ENCODE measurements at regions not wholly inside any gene's neighbourhood (a gene's known extent, or its start where the extent isn't known, plus 50 kb on each side); places are given as distances from the start of the nearest gene placed in this dataset.
A peak's percentile ranks its signal among the peaks of the same experiment; 100 is the strongest.

DNA sequence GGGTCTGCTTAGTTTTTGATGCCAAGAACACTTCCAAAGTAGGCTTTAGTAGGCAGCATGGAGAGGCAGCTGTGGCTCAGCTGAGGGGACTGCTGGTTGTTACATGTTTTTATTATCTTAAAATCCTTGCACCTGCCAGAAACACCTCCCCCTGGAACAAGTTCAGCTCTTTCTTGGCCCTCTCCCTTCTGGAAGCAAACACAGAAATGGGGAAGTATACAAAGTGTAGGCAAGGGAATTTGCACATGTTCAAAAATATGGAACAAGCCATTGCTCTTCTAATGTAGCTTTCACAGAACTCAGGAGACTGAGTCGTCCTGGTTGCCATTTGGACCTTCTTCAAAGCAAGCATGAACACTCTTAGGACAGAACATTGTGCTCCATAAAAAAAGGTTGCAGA lies 169.1 kb upstream of the SEMA6D start:
- Histone ChIP-seq H3K9me3 (ENCODE audit: control insufficient read depth in 2 of 2, insufficient read depth in 1 of 2, low read length in 1 of 2) (no peaks in the 10 kb centered on the region), H3K27ac (ENCODE audit: low read depth in 1 of 2, low read length in 1 of 2) (no peak overlapping the region), H3K27me3 (ENCODE audit: control insufficient read depth in 2 of 2, insufficient read depth in 1 of 2, low read length in 1 of 2) (no peaks in the 10 kb centered on the region), H3K4me1 (ENCODE audit: control insufficient read depth in 2 of 2, insufficient read depth in 2 of 2, low read length in 2 of 2) (no peaks in the 10 kb centered on the region), H3K36me3 (ENCODE audit: control insufficient read depth in 2 of 2, insufficient read depth in 2 of 2, low read length in 1 of 2) (no peaks in the 10 kb centered on the region), H3K4me3 (ENCODE audit: low read length in 2 of 2) (no peak overlapping the region)
- 84% methylated on average over 1 of the region's 1 CpG for WGBS
- peak in 1 of 9 donors; percentile 15 for DNase-seq (ENCODE audit: low read depth in 6 of 9, low spot score in 9 of 9)

GRCh38 chr15:47548986-47549385 lies 168.3 kb upstream of the SEMA6D start:
- Histone ChIP-seq H3K27ac (ENCODE audit: low read depth in 1 of 2, low read length in 1 of 2) (no peak overlapping the region), H3K36me3 (ENCODE audit: control insufficient read depth in 2 of 2, insufficient read depth in 2 of 2, low read length in 1 of 2) (no peaks in the 10 kb centered on the region), H3K9me3 (ENCODE audit: control insufficient read depth in 2 of 2, insufficient read depth in 1 of 2, low read length in 1 of 2) (no peaks in the 10 kb centered on the region), H3K4me1 (ENCODE audit: control insufficient read depth in 2 of 2, insufficient read depth in 2 of 2, low read length in 2 of 2) (no peaks in the 10 kb centered on the region), H3K27me3 (ENCODE audit: control insufficient read depth in 2 of 2, insufficient read depth in 1 of 2, low read length in 1 of 2) (no peaks in the 10 kb centered on the region), H3K4me3 (ENCODE audit: low read length in 2 of 2) (no peak overlapping the region)
- WGBS: 78% methylated on average over 3 of the region's 3 CpGs
- no peak for DNase-seq (ENCODE audit: low read depth in 6 of 9, low spot score in 9 of 9)

DNA sequence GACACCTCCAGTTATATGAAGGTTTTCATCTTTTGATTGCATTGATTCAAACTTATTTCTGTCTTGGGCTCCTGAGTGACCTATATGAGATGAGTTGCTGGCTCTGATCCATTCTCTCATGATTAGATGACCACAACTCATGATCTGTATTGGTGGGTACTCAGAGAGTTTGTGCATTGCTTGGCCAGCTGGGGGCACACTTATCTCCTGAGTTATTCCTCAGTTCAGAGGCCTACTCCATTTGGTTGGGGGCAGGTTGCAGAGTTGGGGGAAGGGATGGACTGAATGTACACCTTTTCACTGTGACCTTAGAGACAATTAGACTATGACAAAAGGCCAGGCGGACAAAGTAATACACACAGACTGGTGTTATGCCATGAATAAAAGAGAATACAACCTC lies 166.2 kb upstream of the SEMA6D start:
- WGBS: 100% methylated on average over 1 of the region's 1 CpG
- Histone ChIP-seq H3K4me1 (ENCODE audit: control insufficient read depth in 2 of 2, insufficient read depth in 2 of 2, low read length in 2 of 2) (no peaks in the 10 kb centered on the region), H3K27me3 (ENCODE audit: control insufficient read depth in 2 of 2, insufficient read depth in 1 of 2, low read length in 1 of 2) (no peaks in the 10 kb centered on the region), H3K9me3 (ENCODE audit: control insufficient read depth in 2 of 2, insufficient read depth in 1 of 2, low read length in 1 of 2) (no peaks in the 10 kb centered on the region), H3K27ac (ENCODE audit: low read depth in 1 of 2, low read length in 1 of 2) (no peak overlapping the region), H3K36me3 (ENCODE audit: control insufficient read depth in 2 of 2, insufficient read depth in 2 of 2, low read length in 1 of 2) (no peaks in the 10 kb centered on the region), H3K4me3 (ENCODE audit: low read length in 2 of 2) (no peak overlapping the region)
- no peak for DNase-seq (ENCODE audit: low read depth in 6 of 9, low spot score in 9 of 9)

DNA sequence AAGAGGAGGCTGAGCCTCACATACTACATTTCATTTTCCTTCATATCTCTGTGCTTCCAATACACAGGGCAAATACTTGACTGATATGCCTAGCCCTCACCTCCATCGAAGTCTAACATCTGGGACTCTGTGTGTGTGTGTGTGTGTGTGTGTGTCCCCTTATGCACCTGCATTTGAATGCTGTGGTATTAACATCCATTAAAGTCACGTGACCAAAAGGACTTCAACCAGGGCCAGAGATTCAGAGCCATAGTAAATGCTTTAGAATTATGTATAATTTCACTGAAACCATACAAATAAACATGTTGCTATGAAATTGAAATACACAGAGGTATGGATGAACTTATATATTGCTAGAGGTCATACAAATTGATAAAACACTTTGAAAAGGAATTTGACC lies 165.8 kb upstream of the SEMA6D start:
- no peak overlapping the region for H3K4me3 ChIP-seq (ENCODE audit: low read length in 2 of 2)
- H3K27ac ChIP-seq (ENCODE audit: low read depth in 1 of 2, low read length in 1 of 2): no peak overlapping the region
- no peak for DNase-seq (ENCODE audit: low read depth in 6 of 9, low spot score in 9 of 9)
- no peaks in the 10 kb centered on the region for H3K9me3 ChIP-seq (ENCODE audit: control insufficient read depth in 2 of 2, insufficient read depth in 1 of 2, low read length in 1 of 2)
- 70% methylated on average over 2 of the region's 2 CpGs for WGBS
- H3K4me1 ChIP-seq (ENCODE audit: control insufficient read depth in 2 of 2, insufficient read depth in 2 of 2, low read length in 2 of 2): no peaks in the 10 kb centered on the region
- no peaks in the 10 kb centered on the region for H3K36me3 ChIP-seq (ENCODE audit: control insufficient read depth in 2 of 2, insufficient read depth in 2 of 2, low read length in 1 of 2)
- no peaks in the 10 kb centered on the region for H3K27me3 ChIP-seq (ENCODE audit: control insufficient read depth in 2 of 2, insufficient read depth in 1 of 2, low read length in 1 of 2)

GRCh38 chr15:47552978-47553608 lies 164.2 kb upstream of the SEMA6D start:
- H3K9me3 ChIP-seq (ENCODE audit: control insufficient read depth in 2 of 2, insufficient read depth in 1 of 2, low read length in 1 of 2): no peaks in the 10 kb centered on the region
- H3K27me3 ChIP-seq (ENCODE audit: control insufficient read depth in 2 of 2, insufficient read depth in 1 of 2, low read length in 1 of 2): no peaks in the 10 kb centered on the region
- no peak overlapping the region for H3K27ac ChIP-seq (ENCODE audit: low read depth in 1 of 2, low read length in 1 of 2)
- H3K4me1 ChIP-seq (ENCODE audit: control insufficient read depth in 2 of 2, insufficient read depth in 2 of 2, low read length in 2 of 2): no peaks in the 10 kb centered on the region
- WGBS: 92% methylated on average over 10 of the region's 10 CpGs
- DNase-seq (ENCODE audit: low read depth in 6 of 9, low spot score in 9 of 9): no peak
- H3K36me3 ChIP-seq (ENCODE audit: control insufficient read depth in 2 of 2, insufficient read depth in 2 of 2, low read length in 1 of 2): no peaks in the 10 kb centered on the region
- no peak overlapping the region for H3K4me3 ChIP-seq (ENCODE audit: low read length in 2 of 2)

DNA sequence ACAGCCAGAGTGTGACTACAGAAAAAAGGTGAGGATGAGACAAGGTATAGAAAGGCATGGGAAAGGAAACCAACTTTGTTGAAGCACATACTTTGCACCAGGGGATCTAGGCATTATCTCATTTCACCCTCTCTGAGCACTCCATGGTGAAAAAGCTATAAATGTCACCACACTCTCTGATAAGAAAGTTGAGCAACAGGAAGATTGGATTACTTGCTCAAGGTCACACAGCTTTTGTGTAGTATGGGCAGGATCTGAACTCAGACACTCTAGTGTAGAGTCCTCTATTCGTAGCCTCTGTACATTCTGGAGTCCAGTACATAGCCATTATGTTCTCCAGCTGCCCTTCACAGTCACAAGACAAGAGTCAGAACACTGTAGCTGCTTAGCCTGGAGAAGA lies 163.4 kb upstream of the SEMA6D start:
- DNase-seq (ENCODE audit: low read depth in 6 of 9, low spot score in 9 of 9): no peak
- Histone ChIP-seq H3K36me3 (ENCODE audit: control insufficient read depth in 2 of 2, insufficient read depth in 2 of 2, low read length in 1 of 2) (no peaks in the 10 kb centered on the region), H3K9me3 (ENCODE audit: control insufficient read depth in 2 of 2, insufficient read depth in 1 of 2, low read length in 1 of 2) (no peaks in the 10 kb centered on the region), H3K27ac (ENCODE audit: low read depth in 1 of 2, low read length in 1 of 2) (no peak overlapping the region), H3K4me3 (ENCODE audit: low read length in 2 of 2) (no peak overlapping the region), H3K27me3 (ENCODE audit: control insufficient read depth in 2 of 2, insufficient read depth in 1 of 2, low read length in 1 of 2) (no peaks in the 10 kb centered on the region), H3K4me1 (ENCODE audit: control insufficient read depth in 2 of 2, insufficient read depth in 2 of 2, low read length in 2 of 2) (no peaks in the 10 kb centered on the region)
- 86% methylated on average over 1 of the region's 1 CpG for WGBS

DNA sequence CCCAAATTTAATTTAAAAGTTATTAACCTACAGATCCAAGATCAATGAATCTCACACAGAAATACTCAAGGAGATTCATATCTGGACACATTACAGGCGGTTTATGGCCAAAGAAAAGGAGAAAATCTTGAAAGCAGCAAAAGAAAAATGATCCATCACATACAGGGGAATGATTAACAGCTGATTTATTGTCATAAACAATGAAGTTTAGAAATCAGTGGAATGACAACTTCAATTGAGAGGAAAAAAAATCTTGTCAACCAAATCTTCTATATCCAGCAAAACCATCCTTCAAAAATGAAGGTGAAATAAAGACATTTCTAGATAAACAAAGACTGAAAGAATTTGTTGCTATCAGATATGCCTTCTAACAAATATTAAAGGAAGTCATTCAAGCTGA lies 156.2 kb upstream of the SEMA6D start:
- Histone ChIP-seq H3K27ac (ENCODE audit: low read depth in 1 of 2, low read length in 1 of 2) (no peak overlapping the region), H3K4me1 (ENCODE audit: control insufficient read depth in 2 of 2, insufficient read depth in 2 of 2, low read length in 2 of 2) (no peaks in the 10 kb centered on the region)
- WGBS: 80% methylated on average over 1 of the region's 1 CpG

DNA sequence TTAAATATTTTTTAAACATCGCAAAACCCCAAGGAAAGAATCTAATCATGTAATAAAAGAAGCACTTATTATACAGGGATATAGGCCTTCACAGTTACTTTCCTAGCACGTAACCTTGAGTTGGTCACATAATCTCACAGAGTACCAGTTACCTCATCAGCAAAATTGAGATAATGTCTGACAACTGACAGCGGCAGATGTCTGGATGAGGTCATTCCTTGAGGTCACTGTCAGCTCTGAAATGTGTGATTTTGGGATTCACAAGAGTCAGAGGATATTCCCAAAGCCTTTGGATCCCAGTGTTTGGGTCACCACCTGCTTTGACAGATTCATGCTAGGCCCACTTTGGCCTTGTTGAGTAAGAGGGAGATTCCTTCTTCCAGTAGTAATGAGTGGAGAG lies 151.4 kb upstream of the SEMA6D start:
- Histone ChIP-seq H3K4me1 (ENCODE audit: control insufficient read depth in 2 of 2, insufficient read depth in 2 of 2, low read length in 2 of 2) (no peaks in the 10 kb centered on the region), H3K27ac (ENCODE audit: low read depth in 1 of 2, low read length in 1 of 2) (no peak overlapping the region), H3K36me3 (ENCODE audit: control insufficient read depth in 2 of 2, insufficient read depth in 2 of 2, low read length in 1 of 2) (no peaks in the 10 kb centered on the region), H3K9me3 (ENCODE audit: control insufficient read depth in 2 of 2, insufficient read depth in 1 of 2, low read length in 1 of 2) (no peaks in the 10 kb centered on the region), H3K27me3 (ENCODE audit: control insufficient read depth in 2 of 2, insufficient read depth in 1 of 2, low read length in 1 of 2) (no peaks in the 10 kb centered on the region), H3K4me3 (ENCODE audit: low read length in 2 of 2) (no peak overlapping the region)
- no peak for DNase-seq (ENCODE audit: low read depth in 6 of 9, low spot score in 9 of 9)
- 66% methylated on average over 3 of the region's 3 CpGs for WGBS

More for the DNA sequence above, 156.2 kb upstream of the SEMA6D start:
- DNase-seq (ENCODE audit: low read depth in 6 of 9, low spot score in 9 of 9): no peak
- no peaks in the 10 kb centered on the region for H3K36me3 ChIP-seq (ENCODE audit: control insufficient read depth in 2 of 2, insufficient read depth in 2 of 2, low read length in 1 of 2)
- H3K4me3 ChIP-seq (ENCODE audit: low read length in 2 of 2): no peak overlapping the region
- H3K27me3 ChIP-seq (ENCODE audit: control insufficient read depth in 2 of 2, insufficient read depth in 1 of 2, low read length in 1 of 2): no peaks in the 10 kb centered on the region
- no peaks in the 10 kb centered on the region for H3K9me3 ChIP-seq (ENCODE audit: control insufficient read depth in 2 of 2, insufficient read depth in 1 of 2, low read length in 1 of 2)

- DNase-seq (ENCODE audit: low read depth in 6 of 9, low spot score in 9 of 9): no peak
- 94% methylated on average over 6 of the region's 6 CpGs for WGBS
- Histone ChIP-seq H3K9me3 (ENCODE audit: control insufficient read depth in 2 of 2, insufficient read depth in 1 of 2, low read length in 1 of 2) (no peaks in the 10 kb centered on the region), H3K4me1 (ENCODE audit: control insufficient read depth in 2 of 2, insufficient read depth in 2 of 2, low read length in 2 of 2) (no peaks in the 10 kb centered on the region), H3K4me3 (ENCODE audit: low read length in 2 of 2) (no peak overlapping the region), H3K27me3 (ENCODE audit: control insufficient read depth in 2 of 2, insufficient read depth in 1 of 2, low read length in 1 of 2) (no peaks in the 10 kb centered on the region), H3K27ac (ENCODE audit: low read depth in 1 of 2, low read length in 1 of 2) (no peak overlapping the region), H3K36me3 (ENCODE audit: control insufficient read depth in 2 of 2, insufficient read depth in 2 of 2, low read length in 1 of 2) (no peaks in the 10 kb centered on the region)
Measured at GRCh38 chr15:47566610-47567009, 150.7 kb upstream of the SEMA6D start.

GRCh38 chr15:47568030-47568429 lies 149.3 kb upstream of the SEMA6D start:
- H3K4me1 ChIP-seq (ENCODE audit: control insufficient read depth in 2 of 2, insufficient read depth in 2 of 2, low read length in 2 of 2): no peaks in the 10 kb centered on the region
- no peaks in the 10 kb centered on the region for H3K36me3 ChIP-seq (ENCODE audit: control insufficient read depth in 2 of 2, insufficient read depth in 2 of 2, low read length in 1 of 2)
- H3K27me3 ChIP-seq (ENCODE audit: control insufficient read depth in 2 of 2, insufficient read depth in 1 of 2, low read length in 1 of 2): no peaks in the 10 kb centered on the region
- DNase-seq (ENCODE audit: low read depth in 6 of 9, low spot score in 9 of 9): no peak
- H3K4me3 ChIP-seq (ENCODE audit: low read length in 2 of 2): no peak overlapping the region
- no peaks in the 10 kb centered on the region for H3K9me3 ChIP-seq (ENCODE audit: control insufficient read depth in 2 of 2, insufficient read depth in 1 of 2, low read length in 1 of 2)
- H3K27ac ChIP-seq (ENCODE audit: low read depth in 1 of 2, low read length in 1 of 2): no peak overlapping the region
- WGBS: 91% methylated on average over 2 of the region's 2 CpGs

Data from thymus (tissue), 11 donors.